Stimulated activated CD8-positive, alpha-beta memory T cell treated with anti-CD3 and anti-CD28 coated beads, Interleukin-4, amount 100 ng/mL, for 1 hour (primary cell): ENCODE measurements at regions not wholly inside any gene's neighbourhood (a gene's known extent, or its start where the extent isn't known, plus 50 kb on each side); places are given as distances from the start of the nearest gene placed in this dataset.

ENCODE experiments used
- DNase-seq, 2 donors: peaks; one replicate each; pipeline ENCODE4 v3.0.0-alpha.2; 2020; ENCODE audit warnings: low read depth in 2 of 2, low spot score in 1 of 2

DNA sequence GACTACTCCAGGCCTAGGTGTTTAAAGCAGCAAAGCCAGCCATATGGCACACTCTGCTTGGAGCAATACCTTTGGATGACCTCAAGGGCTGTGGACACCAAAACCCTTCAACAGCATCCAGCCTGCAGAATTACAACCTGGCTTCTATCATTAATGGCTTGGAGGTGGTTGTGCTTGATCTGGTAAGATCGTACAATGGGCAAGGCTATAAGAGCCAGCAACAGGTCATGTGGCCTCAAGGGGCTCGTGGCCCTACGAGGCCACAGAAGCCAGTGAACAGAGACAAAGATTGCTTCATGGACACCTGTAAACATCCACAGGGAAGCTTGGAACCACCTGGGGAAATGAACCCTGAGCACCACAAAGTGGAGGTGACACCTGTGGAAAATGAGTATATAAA is 657.3 kb downstream of the BCL11B start:
- DNase-seq, result no peak

DNA sequence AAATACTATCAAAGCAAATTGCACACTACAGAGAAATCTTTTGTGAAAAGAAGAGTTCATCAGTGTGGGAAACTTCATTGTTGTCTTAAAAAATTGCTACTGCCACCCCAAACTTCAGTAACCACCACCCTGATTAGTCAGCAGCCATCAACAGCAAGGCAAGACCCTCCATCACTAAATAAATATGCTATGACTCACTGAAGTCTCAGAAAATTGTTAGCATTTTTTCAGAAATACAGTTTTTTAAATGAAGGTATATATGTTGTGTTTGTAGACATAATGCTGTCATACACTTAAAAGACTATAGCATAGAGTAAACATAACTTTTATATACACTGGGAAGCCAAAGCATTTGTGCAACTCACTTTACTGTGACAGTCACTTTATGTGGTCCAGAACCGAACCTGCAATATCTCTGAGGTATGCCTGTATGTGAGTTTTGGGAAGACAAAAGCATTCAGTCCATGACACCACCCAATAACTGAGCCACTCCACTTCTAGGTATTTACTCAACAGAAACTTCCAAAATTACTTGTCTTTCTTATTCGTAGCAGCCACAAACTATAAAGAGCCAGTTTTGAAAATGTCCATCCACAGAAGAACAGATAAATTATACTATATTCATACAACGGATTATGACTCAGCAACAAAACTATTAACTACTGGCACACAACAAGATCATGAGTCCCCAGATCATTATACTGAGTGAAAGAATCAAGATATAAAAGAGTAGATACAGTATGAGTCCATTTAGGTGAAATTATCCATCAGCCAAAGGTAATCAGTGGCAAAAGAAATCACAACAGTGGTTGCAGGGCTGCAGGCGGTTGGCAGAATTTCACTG is 649.6 kb downstream of the BCL11B start:
- no peak for DNase-seq

DNA sequence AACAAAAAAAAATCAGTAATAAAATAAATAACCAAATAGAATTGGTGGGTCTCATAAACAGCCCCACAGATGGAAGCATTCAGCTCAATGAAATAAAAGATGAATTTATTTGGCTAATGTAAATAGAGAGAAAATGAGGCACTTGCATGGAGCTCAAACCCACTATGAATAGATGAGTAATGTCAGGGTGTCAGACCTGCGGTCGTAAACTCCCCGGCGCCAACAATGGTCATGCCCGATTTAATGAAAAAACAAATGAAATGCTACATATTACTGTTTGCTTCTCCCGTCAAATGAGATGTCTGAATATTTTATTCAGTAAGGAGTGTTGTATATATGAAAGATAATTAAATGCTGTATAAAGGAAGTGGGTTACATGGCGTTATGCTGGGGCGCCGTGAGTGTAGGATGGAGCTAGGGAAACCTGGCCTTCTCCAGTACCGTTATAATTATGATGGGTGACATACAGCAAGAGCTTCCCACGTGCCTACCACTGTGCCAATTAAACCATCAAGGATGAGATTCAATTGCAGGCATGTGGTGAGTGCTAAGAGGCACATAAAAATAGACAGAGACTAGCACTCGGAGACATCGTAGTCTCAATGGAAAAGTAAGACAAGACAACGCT is 648.1 kb downstream of the BCL11B start:
- no peak for DNase-seq

- DNase-seq, result no peak
Observed at GRCh38 chr14:98633380-98633779, 638.6 kb downstream of the BCL11B start.

DNA sequence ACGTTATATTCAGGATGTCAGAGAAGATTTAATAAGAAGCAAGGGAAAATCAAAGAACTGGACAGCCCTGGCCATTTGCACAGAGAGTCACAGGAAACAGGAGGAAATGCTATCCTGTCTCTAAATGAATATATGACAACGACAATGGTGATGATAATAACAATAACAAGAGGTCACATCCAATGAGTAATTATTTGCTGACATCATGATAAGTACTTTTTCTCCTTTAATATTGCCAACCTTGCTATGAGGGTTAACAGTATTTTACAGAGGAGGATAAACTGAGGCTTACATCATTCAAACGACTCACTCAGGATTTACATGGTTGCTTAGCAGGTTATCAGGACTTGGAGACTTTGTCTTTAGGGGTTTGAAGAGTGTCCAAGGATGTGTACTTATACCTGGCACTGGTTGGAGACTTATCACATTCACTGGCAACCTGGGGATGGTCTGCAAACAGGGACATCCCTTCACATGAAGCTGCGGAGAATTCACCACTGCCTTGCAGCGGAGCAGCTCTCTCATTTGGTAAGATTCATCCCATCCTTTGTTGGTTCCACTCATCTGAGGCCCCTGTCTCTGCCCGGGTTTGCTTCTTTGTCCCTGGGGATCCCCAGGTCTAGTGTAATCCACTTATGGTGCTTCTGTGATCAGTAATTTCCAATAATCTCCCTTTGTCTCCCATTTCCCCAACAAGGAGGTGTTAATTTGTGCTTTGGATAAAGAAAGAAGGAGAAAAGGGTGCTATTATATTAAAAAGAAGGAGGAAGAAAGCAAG is 637.8 kb downstream of the BCL11B start:
- no peak for DNase-seq

DNA sequence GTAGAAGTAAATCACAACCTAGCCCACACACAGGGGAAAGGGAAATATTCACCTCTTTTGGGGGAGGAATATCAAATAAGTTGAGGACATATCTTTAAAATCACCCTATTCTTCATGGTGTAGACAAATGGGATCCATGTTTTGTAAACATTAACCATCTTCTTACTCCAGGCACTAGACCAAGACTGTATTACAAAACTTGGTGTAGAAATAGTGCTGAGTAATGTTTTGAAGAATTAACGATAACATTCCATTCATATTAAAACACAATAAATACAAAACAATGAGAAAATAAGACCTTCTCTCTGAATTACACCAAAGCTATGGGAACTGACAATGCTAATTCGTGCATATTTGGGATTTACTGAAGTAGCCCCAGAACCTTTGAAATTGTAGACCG is 633.6 kb downstream of the BCL11B start:
- DNase-seq, result no peak

GRCh38 chr14:98647754-98648153 is 624.2 kb downstream of the BCL11B start:
- no peak for DNase-seq

DNA sequence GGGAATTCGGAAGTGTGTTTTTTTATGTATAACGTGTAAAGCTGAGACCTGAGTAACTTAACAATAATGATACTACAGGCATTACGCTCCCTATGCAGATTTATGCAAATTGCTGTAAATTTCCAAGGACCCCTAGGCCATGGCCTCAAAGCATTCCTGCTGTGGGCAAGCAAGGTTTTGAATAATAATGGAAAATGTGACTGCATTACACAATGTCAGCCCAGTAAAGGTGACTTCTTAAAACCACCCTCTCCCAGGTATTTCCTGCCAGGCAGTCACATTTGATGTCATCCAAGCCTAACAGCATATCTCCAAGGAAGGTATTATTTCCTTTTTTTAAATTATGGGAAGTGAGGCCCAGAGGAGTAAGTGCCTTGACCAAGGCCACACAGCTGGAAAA is 621.0 kb downstream of the BCL11B start:
- no peak for DNase-seq

DNA sequence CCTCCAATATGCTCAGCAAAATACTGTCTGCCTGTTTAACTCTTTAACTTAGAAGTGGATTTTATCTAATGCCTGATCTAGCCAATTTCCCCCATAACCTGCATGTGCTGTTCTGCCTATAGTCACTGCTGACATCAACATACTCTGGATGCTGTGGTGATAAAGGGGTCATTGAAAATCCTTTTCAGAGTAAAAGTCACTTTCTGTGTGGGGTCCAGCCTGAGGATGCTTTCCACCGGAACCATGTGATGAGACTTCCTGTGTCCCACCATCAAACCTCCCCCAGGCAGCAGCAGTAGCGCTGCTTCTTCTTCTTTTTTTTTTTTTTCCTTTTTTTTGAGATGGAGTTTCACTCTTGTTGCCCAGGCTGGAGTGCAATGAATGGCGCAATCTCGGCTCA is 607.0 kb downstream of the BCL11B start:
- DNase-seq, result no peak

- DNase-seq, result no peak
Observed at GRCh38 chr14:98666545-98666944, 605.5 kb downstream of the BCL11B start.

GRCh38 chr14:98682033-98682432 is 590.0 kb downstream of the BCL11B start:
- no peak for DNase-seq

GRCh38 chr14:98682726-98683125 is 589.3 kb downstream of the BCL11B start:
- DNase-seq, result no peak

DNA sequence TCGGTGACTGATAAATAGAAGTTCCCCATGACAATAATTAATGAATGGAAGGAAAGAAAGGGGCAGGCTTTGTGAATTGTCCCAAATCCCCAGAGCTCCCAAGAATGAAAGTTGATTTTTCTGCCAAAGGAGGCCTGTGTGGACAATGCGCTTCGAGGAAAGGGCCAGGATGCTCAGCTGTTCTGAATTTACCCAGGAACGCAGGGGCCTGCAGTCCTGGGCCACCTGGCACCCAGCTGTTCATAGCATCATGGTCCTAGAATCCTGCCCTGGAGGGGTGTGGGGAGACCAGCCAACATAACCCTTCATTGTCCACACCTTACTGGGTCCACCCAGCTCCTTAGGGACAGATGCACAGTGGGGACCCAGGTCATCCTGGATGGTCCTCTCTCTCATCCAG is 587.5 kb downstream of the BCL11B start:
- no peak for DNase-seq

DNA sequence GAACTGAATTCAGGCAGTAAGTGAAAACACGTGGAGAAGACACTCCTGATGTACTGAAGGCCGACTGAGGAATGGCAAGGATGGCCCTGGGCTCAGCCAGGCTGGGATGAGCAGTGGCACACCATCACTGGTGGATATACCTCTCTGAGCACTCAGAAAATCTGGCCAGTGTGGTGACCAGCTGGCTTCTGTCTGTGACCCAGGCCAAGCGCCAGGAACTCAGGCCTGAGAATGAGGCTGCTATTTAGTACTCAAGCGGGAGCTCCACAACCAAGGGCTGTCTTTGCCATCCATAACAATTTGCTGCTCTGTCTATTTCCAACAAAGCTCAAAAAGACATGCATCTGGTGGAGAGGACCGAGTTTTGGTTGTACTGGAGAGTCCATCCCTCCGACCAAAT is 586.3 kb downstream of the BCL11B start:
- no peak for DNase-seq

GRCh38 chr14:98688446-98688845 is 583.6 kb downstream of the BCL11B start:
- no peak for DNase-seq

DNA sequence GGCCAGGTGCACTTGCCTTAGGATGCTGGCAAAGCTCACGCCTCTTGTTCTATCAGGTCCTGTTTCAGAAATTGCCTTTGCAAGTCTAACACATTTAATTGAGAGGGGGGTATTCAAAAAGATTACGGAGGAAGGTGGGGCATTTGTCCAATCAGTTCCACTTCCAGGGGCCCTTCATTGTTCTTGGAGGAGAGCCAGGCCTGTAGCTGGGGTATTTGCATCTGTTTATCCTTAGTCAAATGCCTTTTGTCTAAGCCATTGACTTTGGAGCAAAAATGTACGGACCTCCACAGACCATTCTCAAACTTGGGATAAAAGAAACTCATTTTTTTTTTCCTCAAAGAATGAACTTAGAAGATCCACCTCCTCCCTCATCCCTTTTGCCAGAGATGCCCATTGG is 582.0 kb downstream of the BCL11B start:
- DNase-seq, result no peak

DNA sequence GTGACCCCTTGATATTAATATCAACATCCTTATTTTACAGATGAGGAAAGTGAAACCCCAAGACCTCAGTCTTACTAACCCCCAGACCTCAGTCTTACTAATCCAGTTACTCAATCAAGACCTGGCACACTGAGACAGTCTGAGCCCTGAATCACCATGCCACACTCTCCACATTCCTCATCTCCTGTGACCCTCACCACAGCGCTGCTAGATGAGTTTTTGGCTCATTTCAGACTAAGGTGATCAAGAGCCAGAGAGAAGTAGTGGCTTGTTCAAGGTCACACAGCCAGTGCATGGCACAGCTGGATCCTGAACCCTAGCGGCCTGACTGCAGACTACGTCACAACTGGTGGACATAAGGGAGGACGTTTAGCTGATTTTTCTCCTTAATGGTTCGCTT is 579.2 kb downstream of the BCL11B start:
- DNase-seq, result no peak

DNA sequence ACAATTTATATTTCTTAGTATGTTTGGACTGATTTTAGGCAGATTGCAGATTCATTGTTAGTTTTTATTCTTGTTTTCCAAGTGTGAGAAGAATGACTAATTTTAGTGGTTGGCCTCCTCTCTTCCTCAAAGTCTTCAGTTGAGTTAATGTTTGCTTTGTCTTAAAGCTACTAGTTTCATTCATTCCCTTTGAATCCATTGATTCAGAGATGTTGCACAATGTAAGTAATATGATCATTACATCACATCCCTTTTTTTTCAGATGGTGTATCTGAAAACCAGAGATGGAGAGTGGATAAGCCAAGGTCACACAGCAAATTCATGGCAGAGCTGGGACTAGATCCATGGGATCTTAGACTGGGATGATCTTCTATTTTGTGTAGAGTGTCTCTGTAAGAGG is 577.5 kb downstream of the BCL11B start:
- DNase-seq, result no peak

DNA sequence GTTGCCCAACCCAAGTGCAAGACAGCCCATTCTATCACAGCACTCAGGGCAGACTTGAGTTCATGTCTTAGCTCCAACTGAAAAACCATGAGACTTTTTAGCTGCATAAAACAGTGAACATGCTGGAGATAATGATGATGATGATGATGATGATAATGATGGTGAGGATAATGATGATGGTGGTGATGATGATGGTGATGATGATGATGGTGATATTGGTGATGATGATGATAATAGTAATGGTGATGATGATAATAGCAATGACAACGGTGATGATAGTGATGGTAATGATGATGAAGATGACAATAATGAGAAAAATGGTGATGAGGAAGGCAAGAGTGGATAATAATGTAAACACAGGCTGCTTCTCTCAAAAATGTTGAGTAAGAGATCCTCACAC is 576.2 kb downstream of the BCL11B start:
- DNase-seq, result no peak

- DNase-seq, result no peak
Observed at GRCh38 chr14:98698341-98698740, 573.7 kb downstream of the BCL11B start.

DNA sequence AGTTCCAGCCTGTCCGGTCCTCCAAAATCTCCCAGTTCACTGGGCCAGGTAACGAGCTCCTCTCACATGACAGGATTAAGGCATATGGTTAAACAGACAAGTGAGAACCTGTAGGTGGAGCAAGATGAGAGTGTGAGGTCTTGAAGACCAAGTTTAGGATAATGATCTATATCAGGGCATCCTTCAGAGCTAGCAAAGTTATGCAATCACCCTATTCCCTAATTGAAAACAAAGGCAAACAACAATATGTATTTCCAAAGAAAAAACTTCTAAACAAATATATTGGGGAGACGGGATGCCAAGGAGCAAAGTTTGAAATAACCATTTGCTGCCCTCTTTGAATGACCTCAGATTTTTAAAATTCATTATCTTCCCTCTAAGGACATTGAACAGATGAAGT is 571.2 kb downstream of the BCL11B start:
- DNase-seq, result no peak

GRCh38 chr14:98701377-98701776 is 570.6 kb downstream of the BCL11B start:
- DNase-seq, result no peak
